ENCODE measurements at regions not wholly inside any gene's neighbourhood (a gene's known extent, or its start where the extent isn't known, plus 50 kb on each side); places are given as distances from the start of the nearest gene placed in this dataset.

DNA sequence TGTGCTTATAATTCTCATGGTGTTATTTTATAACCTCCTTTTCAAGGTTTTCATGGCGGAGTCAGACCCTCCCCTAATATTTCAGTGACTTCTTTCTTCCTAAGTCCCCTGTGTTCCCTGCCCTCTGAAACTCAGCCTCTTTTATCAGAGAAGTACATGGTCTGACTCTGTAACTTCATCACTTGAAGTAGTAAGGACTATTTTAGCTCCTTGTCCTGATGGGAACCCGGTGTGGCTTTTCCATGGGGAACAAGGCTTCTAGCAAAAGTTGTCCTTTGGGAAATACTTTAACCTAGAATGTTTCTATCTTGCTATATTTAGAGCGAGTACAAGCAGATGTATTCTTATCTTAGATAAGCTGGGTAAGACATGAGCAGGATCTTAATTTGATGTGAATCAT lies 117.5 kb downstream of the TRIB2 start:
- TF ChIP-seq, protein P1, sequence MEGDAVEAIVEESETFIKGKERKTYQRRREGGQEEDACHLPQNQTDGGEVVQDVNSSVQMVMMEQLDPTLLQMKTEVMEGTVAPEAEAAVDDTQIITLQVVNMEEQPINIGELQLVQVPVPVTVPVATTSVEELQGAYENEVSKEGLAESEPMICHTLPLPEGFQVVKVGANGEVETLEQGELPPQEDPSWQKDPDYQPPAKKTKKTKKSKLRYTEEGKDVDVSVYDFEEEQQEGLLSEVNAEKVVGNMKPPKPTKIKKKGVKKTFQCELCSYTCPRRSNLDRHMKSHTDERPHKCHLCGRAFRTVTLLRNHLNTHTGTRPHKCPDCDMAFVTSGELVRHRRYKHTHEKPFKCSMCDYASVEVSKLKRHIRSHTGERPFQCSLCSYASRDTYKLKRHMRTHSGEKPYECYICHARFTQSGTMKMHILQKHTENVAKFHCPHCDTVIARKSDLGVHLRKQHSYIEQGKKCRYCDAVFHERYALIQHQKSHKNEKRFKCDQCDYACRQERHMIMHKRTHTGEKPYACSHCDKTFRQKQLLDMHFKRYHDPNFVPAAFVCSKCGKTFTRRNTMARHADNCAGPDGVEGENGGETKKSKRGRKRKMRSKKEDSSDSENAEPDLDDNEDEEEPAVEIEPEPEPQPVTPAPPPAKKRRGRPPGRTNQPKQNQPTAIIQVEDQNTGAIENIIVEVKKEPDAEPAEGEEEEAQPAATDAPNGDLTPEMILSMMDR (IDR thresholded peaks at IDR 0.05; ENCODE audit: insufficient read depth, low read length): no peak
- TF ChIP-seq, protein P2, sequence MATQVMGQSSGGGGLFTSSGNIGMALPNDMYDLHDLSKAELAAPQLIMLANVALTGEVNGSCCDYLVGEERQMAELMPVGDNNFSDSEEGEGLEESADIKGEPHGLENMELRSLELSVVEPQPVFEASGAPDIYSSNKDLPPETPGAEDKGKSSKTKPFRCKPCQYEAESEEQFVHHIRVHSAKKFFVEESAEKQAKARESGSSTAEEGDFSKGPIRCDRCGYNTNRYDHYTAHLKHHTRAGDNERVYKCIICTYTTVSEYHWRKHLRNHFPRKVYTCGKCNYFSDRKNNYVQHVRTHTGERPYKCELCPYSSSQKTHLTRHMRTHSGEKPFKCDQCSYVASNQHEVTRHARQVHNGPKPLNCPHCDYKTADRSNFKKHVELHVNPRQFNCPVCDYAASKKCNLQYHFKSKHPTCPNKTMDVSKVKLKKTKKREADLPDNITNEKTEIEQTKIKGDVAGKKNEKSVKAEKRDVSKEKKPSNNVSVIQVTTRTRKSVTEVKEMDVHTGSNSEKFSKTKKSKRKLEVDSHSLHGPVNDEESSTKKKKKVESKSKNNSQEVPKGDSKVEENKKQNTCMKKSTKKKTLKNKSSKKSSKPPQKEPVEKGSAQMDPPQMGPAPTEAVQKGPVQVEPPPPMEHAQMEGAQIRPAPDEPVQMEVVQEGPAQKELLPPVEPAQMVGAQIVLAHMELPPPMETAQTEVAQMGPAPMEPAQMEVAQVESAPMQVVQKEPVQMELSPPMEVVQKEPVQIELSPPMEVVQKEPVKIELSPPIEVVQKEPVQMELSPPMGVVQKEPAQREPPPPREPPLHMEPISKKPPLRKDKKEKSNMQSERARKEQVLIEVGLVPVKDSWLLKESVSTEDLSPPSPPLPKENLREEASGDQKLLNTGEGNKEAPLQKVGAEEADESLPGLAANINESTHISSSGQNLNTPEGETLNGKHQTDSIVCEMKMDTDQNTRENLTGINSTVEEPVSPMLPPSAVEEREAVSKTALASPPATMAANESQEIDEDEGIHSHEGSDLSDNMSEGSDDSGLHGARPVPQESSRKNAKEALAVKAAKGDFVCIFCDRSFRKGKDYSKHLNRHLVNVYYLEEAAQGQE (IDR thresholded peaks at IDR 0.05; ENCODE audit: insufficient replicate concordance, low read depth): no peak
- no peak for TF ChIP-seq GABPA (IDR thresholded peaks at IDR 0.05; ENCODE audit: low read depth)
- no peak for TF ChIP-seq SPI1 (IDR thresholded peaks at IDR 0.05; ENCODE audit: borderline replicate concordance, low read depth)
- no peak for TF ChIP-seq POLR2AphosphoS5 (IDR thresholded peaks at IDR 0.05; ENCODE audit: low read depth)
